ENCODE measurements at regions not wholly inside any gene's neighbourhood (a gene's known extent, or its start where the extent isn't known, plus 50 kb on each side); places are given as distances from the start of the nearest gene placed in this dataset.
"Not testable (repeated sequence)": the region's sequence is repeated elsewhere in the genome, so short reads cannot be mapped to it uniquely, and the experiment has no call there.

GRCh38 chr10:44259090-44259874 is 125.6 kb downstream of the CXCL12 start:
- no peak overlapping the region for H3K4me3 ChIP-seq (ENCODE audit: low read length)
- H3K4me1 ChIP-seq (ENCODE audit: control insufficient read depth, insufficient read depth, low read length) = peaks cover 21% of the 10 kb centered on the region
- no peaks in the 10 kb centered on the region for H3K27me3 ChIP-seq (ENCODE audit: control insufficient read depth, insufficient read depth, low read length)
- DNase-seq = no peak
- 90% methylated on average over 4 of the region's 7 CpGs for WGBS (ENCODE audit: insufficient coverage)
- H3K36me3 ChIP-seq (ENCODE audit: control insufficient read depth, insufficient read depth, low read length) = no peaks in the 10 kb centered on the region
- H3K9me3 ChIP-seq (replicated peaks; ENCODE audit: control insufficient read depth, low read depth, low read length) = no peaks in the 10 kb centered on the region
- no peak overlapping the region for H3K27ac ChIP-seq (ENCODE audit: low read length)

- Histone ChIP-seq H3K9me3 (replicated peaks; ENCODE audit: control insufficient read depth, low read depth, low read length) (no peaks in the 10 kb centered on the region), H3K27me3 (ENCODE audit: control insufficient read depth, insufficient read depth, low read length) (no peaks in the 10 kb centered on the region), H3K36me3 (ENCODE audit: control insufficient read depth, insufficient read depth, low read length) (no peaks in the 10 kb centered on the region), H3K27ac (ENCODE audit: low read length) (no peak overlapping the region), H3K4me3 (ENCODE audit: low read length) (no peak overlapping the region), H3K4me1 (ENCODE audit: control insufficient read depth, insufficient read depth, low read length) (peaks cover 18% of the 10 kb centered on the region)
- whole genome bisulfite sequencing (ENCODE audit: insufficient coverage) = 43% methylated on average over 1 of the region's 4 CpGs
- DNase-seq = no peak
Observed at GRCh38 chr10:44258460-44259089, 126.3 kb downstream of the CXCL12 start.

- Histone ChIP-seq H3K4me1 (ENCODE audit: control insufficient read depth, insufficient read depth, low read length) (peaks cover 19% of the 10 kb centered on the region), H3K27ac (ENCODE audit: low read length) (no peak overlapping the region), H3K4me3 (ENCODE audit: low read length) (no peak overlapping the region), H3K27me3 (ENCODE audit: control insufficient read depth, insufficient read depth, low read length) (no peaks in the 10 kb centered on the region), H3K9me3 (replicated peaks; ENCODE audit: control insufficient read depth, low read depth, low read length) (no peaks in the 10 kb centered on the region), H3K36me3 (ENCODE audit: control insufficient read depth, insufficient read depth, low read length) (no peaks in the 10 kb centered on the region)
- WGBS (ENCODE audit: insufficient coverage) = 67% methylated on average over 1 of the region's 3 CpGs
- no peak for DNase-seq
Observed at GRCh38 chr10:44258019-44258418, 126.9 kb downstream of the CXCL12 start.

- no peaks in the 10 kb centered on the region for H3K9me3 ChIP-seq (replicated peaks; ENCODE audit: control insufficient read depth, low read depth, low read length)
- no peaks in the 10 kb centered on the region for H3K27me3 ChIP-seq (ENCODE audit: control insufficient read depth, insufficient read depth, low read length)
- no peaks in the 10 kb centered on the region for H3K36me3 ChIP-seq (ENCODE audit: control insufficient read depth, insufficient read depth, low read length)
- no peak overlapping the region for H3K4me3 ChIP-seq (ENCODE audit: low read length)
- peaks cover 5% of the 10 kb centered on the region for H3K4me1 ChIP-seq (ENCODE audit: control insufficient read depth, insufficient read depth, low read length)
- DNase-seq = peak; percentile 85
- H3K27ac ChIP-seq (ENCODE audit: low read length) = no peak overlapping the region
- WGBS (ENCODE audit: insufficient coverage) = 15% methylated on average over 4 of the region's 5 CpGs
Observed at GRCh38 chr10:44253769-44254462, 131.0 kb downstream of the CXCL12 start.

- not testable (repeated sequence) for H3K27ac ChIP-seq (ENCODE audit: low read length); H3K4me3 ChIP-seq (ENCODE audit: low read length); DNase-seq; H3K27me3 ChIP-seq (ENCODE audit: control insufficient read depth, insufficient read depth, low read length); H3K4me1 ChIP-seq (ENCODE audit: control insufficient read depth, insufficient read depth, low read length); H3K9me3 ChIP-seq (replicated peaks; ENCODE audit: control insufficient read depth, low read depth, low read length); H3K36me3 ChIP-seq (ENCODE audit: control insufficient read depth, insufficient read depth, low read length)
- 100% methylated on average over 1 of the region's 3 CpGs for WGBS (ENCODE audit: insufficient coverage)
Observed at GRCh38 chr10:44252631-44253030, 132.3 kb downstream of the CXCL12 start.

- H3K27me3 ChIP-seq (ENCODE audit: control insufficient read depth, insufficient read depth, low read length); H3K4me3 ChIP-seq (ENCODE audit: low read length); H3K36me3 ChIP-seq (ENCODE audit: control insufficient read depth, insufficient read depth, low read length); H3K27ac ChIP-seq (ENCODE audit: low read length); H3K9me3 ChIP-seq (replicated peaks; ENCODE audit: control insufficient read depth, low read depth, low read length); DNase-seq; H3K4me1 ChIP-seq (ENCODE audit: control insufficient read depth, insufficient read depth, low read length): not testable (repeated sequence)
- 79% methylated on average over 2 of the region's 7 CpGs for WGBS (ENCODE audit: insufficient coverage)
Observed at GRCh38 chr10:44249933-44250332, 135.0 kb downstream of the CXCL12 start.

GRCh38 chr10:44249490-44249889 is 135.4 kb downstream of the CXCL12 start:
- no peak for DNase-seq
- peaks cover 5% of the 10 kb centered on the region for H3K4me1 ChIP-seq (ENCODE audit: control insufficient read depth, insufficient read depth, low read length)
- H3K4me3 ChIP-seq (ENCODE audit: low read length) = no peak overlapping the region
- H3K9me3 ChIP-seq (replicated peaks; ENCODE audit: control insufficient read depth, low read depth, low read length) = no peaks in the 10 kb centered on the region
- no peaks in the 10 kb centered on the region for H3K36me3 ChIP-seq (ENCODE audit: control insufficient read depth, insufficient read depth, low read length)
- WGBS (ENCODE audit: insufficient coverage) = 68% methylated on average over 6 of the region's 11 CpGs
- H3K27ac ChIP-seq (ENCODE audit: low read length) = no peak overlapping the region
- no peaks in the 10 kb centered on the region for H3K27me3 ChIP-seq (ENCODE audit: control insufficient read depth, insufficient read depth, low read length)

GRCh38 chr10:44246700-44247099 is 138.2 kb downstream of the CXCL12 start:
- not testable (repeated sequence) for DNase-seq; H3K27ac ChIP-seq (ENCODE audit: low read length); H3K36me3 ChIP-seq (ENCODE audit: control insufficient read depth, insufficient read depth, low read length); H3K9me3 ChIP-seq (replicated peaks; ENCODE audit: control insufficient read depth, low read depth, low read length); H3K4me1 ChIP-seq (ENCODE audit: control insufficient read depth, insufficient read depth, low read length); H3K4me3 ChIP-seq (ENCODE audit: low read length); H3K27me3 ChIP-seq (ENCODE audit: control insufficient read depth, insufficient read depth, low read length)

GRCh38 chr10:44246287-44246686 is 138.6 kb downstream of the CXCL12 start:
- H3K27ac ChIP-seq (ENCODE audit: low read length); DNase-seq; H3K9me3 ChIP-seq (replicated peaks; ENCODE audit: control insufficient read depth, low read depth, low read length); H3K27me3 ChIP-seq (ENCODE audit: control insufficient read depth, insufficient read depth, low read length); H3K36me3 ChIP-seq (ENCODE audit: control insufficient read depth, insufficient read depth, low read length); H3K4me1 ChIP-seq (ENCODE audit: control insufficient read depth, insufficient read depth, low read length); H3K4me3 ChIP-seq (ENCODE audit: low read length): not testable (repeated sequence)
- no CpG with 5 or more reads among the region's 2 CpGs for WGBS (ENCODE audit: insufficient coverage)

GRCh38 chr10:44245601-44245938 is 139.3 kb downstream of the CXCL12 start:
- no peaks in the 10 kb centered on the region for H3K27me3 ChIP-seq (ENCODE audit: control insufficient read depth, insufficient read depth, low read length)
- no peaks in the 10 kb centered on the region for H3K4me1 ChIP-seq (ENCODE audit: control insufficient read depth, insufficient read depth, low read length)
- no peaks in the 10 kb centered on the region for H3K9me3 ChIP-seq (replicated peaks; ENCODE audit: control insufficient read depth, low read depth, low read length)
- no peak overlapping the region for H3K27ac ChIP-seq (ENCODE audit: low read length)
- DNase-seq = no peak
- H3K4me3 ChIP-seq (ENCODE audit: low read length) = no peak overlapping the region
- H3K36me3 ChIP-seq (ENCODE audit: control insufficient read depth, insufficient read depth, low read length) = no peaks in the 10 kb centered on the region
- WGBS (ENCODE audit: insufficient coverage) = no CpG with 5 or more reads among the region's 1 CpG

All from muscle of leg (tissue), 3 donors.